ENCODE measurements at regions not wholly inside any gene's neighbourhood (a gene's known extent, or its start where the extent isn't known, plus 50 kb on each side); places are given as distances from the start of the nearest gene placed in this dataset.

DNA sequence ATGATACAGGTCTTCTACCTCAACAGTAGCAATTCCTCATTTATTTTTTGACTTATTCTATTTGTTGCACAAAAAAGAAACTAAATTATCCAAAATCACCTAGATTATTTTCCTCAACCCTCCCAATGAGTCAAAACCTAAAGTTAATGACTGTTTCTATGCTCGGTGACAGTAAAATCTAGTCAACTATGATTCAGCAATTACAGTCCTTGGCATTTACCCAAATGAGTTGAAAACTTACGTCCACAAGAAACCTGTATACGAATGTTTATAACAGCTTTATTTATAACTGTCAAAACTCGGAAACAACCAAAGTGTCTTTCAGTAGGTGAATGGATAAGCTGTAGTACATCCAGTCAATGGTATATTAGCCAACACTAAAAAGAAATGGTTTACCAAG, 439.3 kb downstream of the CBLN2 start:
- TF ChIP-seq CTCF (IDR thresholded peaks at IDR 0.05): no peak
- TF ChIP-seq POLR2A (IDR thresholded peaks at IDR 0.05): no peak

All from right lobe of liver (tissue), 4 donors.